ENCODE measurements at regions not wholly inside any gene's neighbourhood (a gene's known extent, or its start where the extent isn't known, plus 50 kb on each side); places are given as distances from the start of the nearest gene placed in this dataset.

GRCh38 chr4:33923469-33923868, 2320.8 kb downstream of the ARAP2 start:
- H3K4me3 ChIP-seq (ENCODE audit: low read depth, low read length): no peak overlapping the region
- TF ChIP-seq CTCF (IDR thresholded peaks at IDR 0.05; ENCODE audit: borderline replicate concordance, insufficient read depth, low read depth, low read length): no peak

DNA sequence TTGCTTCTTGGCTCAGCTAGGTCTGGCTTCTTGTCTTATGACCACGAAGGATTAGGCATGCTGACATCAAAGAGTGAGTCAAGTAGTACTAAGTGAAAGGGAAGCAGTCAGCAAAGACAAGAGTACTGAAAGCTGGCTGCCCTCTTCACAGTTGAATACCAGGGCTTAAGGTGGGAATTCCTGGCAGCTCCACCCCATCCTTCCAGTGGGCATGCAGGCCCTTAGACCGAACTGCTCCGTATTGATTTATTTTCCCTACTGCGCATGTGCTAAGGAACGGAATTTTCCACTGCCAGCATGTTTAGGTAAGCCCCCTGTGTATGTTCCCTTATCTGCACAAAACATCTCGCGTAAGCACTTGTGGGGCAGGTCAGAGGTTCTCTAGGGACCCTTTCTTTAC, 2320.1 kb downstream of the ARAP2 start:
- H3K4me3 ChIP-seq (ENCODE audit: low read depth, low read length): no peak overlapping the region
- no peak for TF ChIP-seq CTCF (IDR thresholded peaks at IDR 0.05; ENCODE audit: borderline replicate concordance, insufficient read depth, low read depth, low read length)

- no peak for TF ChIP-seq CTCF (IDR thresholded peaks at IDR 0.05; ENCODE audit: borderline replicate concordance, insufficient read depth, low read depth, low read length)
- H3K4me3 ChIP-seq (ENCODE audit: low read depth, low read length): no peak overlapping the region
These were observed 2319.5 kb downstream of the ARAP2 start for GRCh38 chr4:33924811-33925210.

DNA sequence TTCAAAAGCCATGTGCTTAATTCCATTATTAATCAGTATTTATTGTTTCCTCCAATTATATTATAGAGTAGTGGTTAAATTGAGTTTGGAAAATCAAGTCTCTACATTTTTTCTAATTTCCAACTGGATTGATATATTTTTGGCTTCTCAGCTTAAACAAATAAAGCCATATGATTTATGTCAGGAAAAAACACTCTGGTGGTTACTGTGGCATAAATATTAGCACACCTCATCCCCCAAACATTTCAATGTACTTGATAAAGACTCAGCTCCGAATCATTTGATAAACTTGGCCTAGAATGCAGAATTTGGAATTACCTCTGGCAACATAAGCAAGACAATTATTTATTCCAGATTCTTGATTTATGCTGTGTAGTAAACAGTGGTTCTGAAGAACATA, 2313.8 kb downstream of the ARAP2 start:
- no peak for TF ChIP-seq CTCF (IDR thresholded peaks at IDR 0.05; ENCODE audit: borderline replicate concordance, insufficient read depth, low read depth, low read length)

DNA sequence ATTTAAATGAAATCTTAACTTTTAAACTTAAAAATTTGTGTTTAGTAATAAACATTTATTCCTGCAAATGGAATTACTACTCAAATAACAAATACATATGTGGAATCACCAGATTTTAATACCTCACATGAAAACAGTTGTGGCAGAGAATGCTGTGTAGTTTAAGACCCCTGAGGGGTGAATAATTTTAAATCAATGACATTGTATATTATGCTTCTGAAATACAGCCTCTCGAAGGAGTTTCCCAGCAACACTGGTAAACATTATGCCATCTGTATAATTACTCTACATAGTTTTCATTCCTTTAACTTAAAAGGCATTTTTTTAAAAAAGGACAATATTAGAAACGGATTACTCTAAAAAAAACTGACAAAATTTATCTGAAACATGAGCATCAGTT, 2313.3 kb downstream of the ARAP2 start:
- TF ChIP-seq CTCF (IDR thresholded peaks at IDR 0.05; ENCODE audit: borderline replicate concordance, insufficient read depth, low read depth, low read length): no peak
- H3K4me3 ChIP-seq (ENCODE audit: low read depth, low read length): no peak overlapping the region

More for the DNA sequence above, 2313.8 kb downstream of the ARAP2 start:
- H3K4me3 ChIP-seq (ENCODE audit: low read depth, low read length): no peak overlapping the region

- no peak for TF ChIP-seq CTCF (IDR thresholded peaks at IDR 0.05; ENCODE audit: borderline replicate concordance, insufficient read depth, low read depth, low read length)
- no peak overlapping the region for H3K4me3 ChIP-seq (ENCODE audit: low read depth, low read length)
These were observed 2304.0 kb downstream of the ARAP2 start for GRCh38 chr4:33940281-33940680.

- H3K4me3 ChIP-seq (ENCODE audit: low read depth, low read length): no peak overlapping the region
- TF ChIP-seq CTCF (IDR thresholded peaks at IDR 0.05; ENCODE audit: borderline replicate concordance, insufficient read depth, low read depth, low read length): no peak
These were observed 2302.5 kb downstream of the ARAP2 start for GRCh38 chr4:33941854-33942253.

All from GM12875 (cell line).